ENCODE measurements at regions not wholly inside any gene's neighbourhood (a gene's known extent, or its start where the extent isn't known, plus 50 kb on each side); places are given as distances from the start of the nearest gene placed in this dataset.
A peak's percentile ranks its signal among the peaks of the same experiment; 100 is the strongest.

DNA sequence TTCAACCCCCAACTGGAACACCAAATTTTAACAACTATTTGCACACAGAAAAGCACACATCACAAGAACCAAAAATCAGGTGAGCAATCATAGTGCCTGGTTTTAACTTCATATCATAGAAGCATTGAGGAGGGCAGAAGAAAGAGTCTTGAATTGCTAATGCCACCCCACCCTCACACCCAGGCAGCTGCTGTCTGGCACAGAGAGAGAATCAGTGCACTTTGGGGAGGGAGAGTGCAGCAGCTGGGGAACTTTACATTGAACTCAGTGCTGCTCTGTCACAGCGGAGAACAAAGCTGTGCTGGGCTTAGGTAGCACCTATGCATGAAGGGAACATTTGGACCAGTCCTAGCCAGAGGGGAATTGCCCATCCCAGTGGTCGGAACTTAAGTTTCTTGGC lies 76.0 kb upstream of the KBTBD8 start:
- no peak overlapping the region for H2BK5ac ChIP-seq (ENCODE audit: low read depth, low read length)
- no peak overlapping the region for H2BK20ac ChIP-seq (ENCODE audit: low read length)
- no peaks in the 10 kb centered on the region for H4K20me1 ChIP-seq (replicated peaks in 1 of 2; ENCODE audit: control insufficient read depth in 1 of 2, insufficient read depth in 2 of 2, low read length in 2 of 2)
- DNase-seq (ENCODE audit: low read depth in 1 of 2, low spot score in 2 of 2) (no peak), FAIRE-seq (no peak)
- no peaks in the 10 kb centered on the region for H3K23me2 ChIP-seq (ENCODE audit: low read depth, low read length)
- no peaks in the 10 kb centered on the region for H3K79me1 ChIP-seq (ENCODE audit: low read depth, low read length)
- no peak overlapping the region for H3K4me2 ChIP-seq (ENCODE audit: insufficient read depth in 1 of 2, low read depth in 2 of 2, low read length in 2 of 2)
- H2BK120ac ChIP-seq (replicated peaks; ENCODE audit: low read depth, low read length): no peak overlapping the region
- H4K8ac ChIP-seq (ENCODE audit: extremely low read depth, insufficient read depth, low read length): no peak overlapping the region; the same call in 1 of the 2 replicates
- H4K5ac ChIP-seq (ENCODE audit: insufficient read length, low read depth, low read length): no peak overlapping the region
- WGBS, 2 experiments (ENCODE audit: extremely low coverage in 1 of 2, insufficient coverage in 1 of 2, insufficient read length in 1 of 2, insufficient replicate concordance in 2 of 2, low coverage in 1 of 2, low lambda C conversion rate in 2 of 2, missing lambda C conversion rate in 1 of 2): 92% methylated on average over 2 of the region's 2 CpGs; no CpG with 5 or more reads in 1 of the 2 experiments
- ChIA-PET CTCF (ENCODE audit: partially characterized antibody) (interaction anchor here (0.6 to 1.7 kb wide), 6 partner anchors 10 to 451 kb away, joined by 3 to 6 read pairs (median 4); no protein-coding TSS in a partner anchor), POLR2A (ENCODE audit: partially characterized antibody) (no interaction called here)
- H3K4me1 ChIP-seq (replicated peaks in 1 of 4; ENCODE audit: control insufficient read depth in 3 of 4, insufficient read depth in 4 of 4, low read length in 3 of 4): peaks cover 0 to 3% (median 0%) of the 10 kb centered on the region in 4 experiments; a peak in 1 of 7 replicates
- no peak overlapping the region for H2BK15ac ChIP-seq (ENCODE audit: low read length)
- H3K4me3 ChIP-seq (ENCODE audit: extremely low read depth in 1 of 4, insufficient read depth in 2 of 4, low read depth in 3 of 4, low read length in 4 of 4): no peak overlapping the region
- H2AFZ ChIP-seq (ENCODE audit: low read length): peak overlapping the region; percentile 85
- no peak overlapping the region for H4K91ac ChIP-seq (replicated peaks; ENCODE audit: insufficient read length, low read length)
- no peak overlapping the region for H3K27ac ChIP-seq (ENCODE audit: low read depth, low read length)
- H3K56ac ChIP-seq (replicated peaks; ENCODE audit: insufficient read length, low read depth, low read length): no peak overlapping the region
- H3K18ac ChIP-seq (ENCODE audit: extremely low read depth, low read length): no peak overlapping the region
- no peak overlapping the region for H2BK12ac ChIP-seq (ENCODE audit: low read depth, low read length)
- H3K36me3 ChIP-seq (ENCODE audit: control insufficient read depth in 2 of 4, insufficient read depth in 4 of 4, low read length in 3 of 4): no peaks in the 10 kb centered on the region
- no peak overlapping the region for H3K14ac ChIP-seq (ENCODE audit: insufficient read length)
- no peak overlapping the region for H3K4ac ChIP-seq (replicated peaks; ENCODE audit: insufficient read length, low read depth, low read length)
- no peak overlapping the region for H2AK5ac ChIP-seq (ENCODE audit: low read depth, low read length)
- no peaks in the 10 kb centered on the region for H3K79me2 ChIP-seq (ENCODE audit: control insufficient read depth in 1 of 2, insufficient read depth in 2 of 2, low read length in 2 of 2)
- H3K9ac ChIP-seq (replicated peaks in 1 of 4; ENCODE audit: extremely low read depth in 1 of 4, low read depth in 3 of 4, low read length in 3 of 4): no peak overlapping the region
- no peaks in the 10 kb centered on the region for H3K27me3 ChIP-seq (replicated peaks in 1 of 4; ENCODE audit: control insufficient read depth in 3 of 4, extremely low read depth in 1 of 4, insufficient read depth in 3 of 4, low read length in 3 of 4)
- no peaks in the 10 kb centered on the region for H3K9me3 ChIP-seq (ENCODE audit: insufficient read depth in 2 of 2, low read depth in 1 of 2, low read length in 1 of 2)
- H3K23ac ChIP-seq (ENCODE audit: insufficient read length): no peak overlapping the region
- no peak for TF ChIP-seq RBBP5 (IDR thresholded peaks at IDR 0.05; ENCODE audit: borderline replicate concordance, low read depth, low read length)
- no peak for TF ChIP-seq EZH2 (IDR thresholded peaks at IDR 0.05; ENCODE audit: low read depth, low read length, severe bottlenecking)

Measured in H1 (cell line).